GM21423 (cell line): ENCODE measurements at regions not wholly inside any gene's neighbourhood (a gene's known extent, or its start where the extent isn't known, plus 50 kb on each side); places are given as distances from the start of the nearest gene placed in this dataset.
"Not testable (repeated sequence)": the region's sequence is repeated elsewhere in the genome, so short reads cannot be mapped to it uniquely, and the experiment has no call there.

Experiments used
- ATAC-seq: cut with Tn5 transposase; IDR thresholded peaks from one replicate; pipeline ENCODE4 v1.9.1; 2021; ENCODE audit warnings: mild to moderate bottlenecking, moderate library complexity; ENCODE audit not compliant: unreplicated experiment

DNA sequence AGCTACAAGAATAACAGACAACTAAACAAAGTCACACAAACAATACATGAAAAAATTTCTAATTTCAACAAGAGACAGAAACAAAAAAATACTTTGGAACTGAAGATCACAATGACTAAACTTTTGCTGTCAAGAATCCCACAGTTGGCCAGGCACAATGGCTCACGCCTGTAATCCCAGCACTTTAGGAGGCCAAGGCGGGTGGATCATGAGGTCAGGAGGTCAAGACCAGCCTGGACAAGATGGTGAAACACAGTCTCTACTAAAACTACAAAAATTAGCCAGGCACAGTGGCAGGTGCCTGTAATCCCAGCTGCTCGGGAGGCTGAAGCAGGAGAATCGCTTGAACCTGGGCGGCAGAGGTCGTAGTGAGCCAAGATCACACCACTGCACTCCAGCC is 861.6 kb downstream of the UQCRFS1 start:
- ATAC-seq = not testable (repeated sequence)

DNA sequence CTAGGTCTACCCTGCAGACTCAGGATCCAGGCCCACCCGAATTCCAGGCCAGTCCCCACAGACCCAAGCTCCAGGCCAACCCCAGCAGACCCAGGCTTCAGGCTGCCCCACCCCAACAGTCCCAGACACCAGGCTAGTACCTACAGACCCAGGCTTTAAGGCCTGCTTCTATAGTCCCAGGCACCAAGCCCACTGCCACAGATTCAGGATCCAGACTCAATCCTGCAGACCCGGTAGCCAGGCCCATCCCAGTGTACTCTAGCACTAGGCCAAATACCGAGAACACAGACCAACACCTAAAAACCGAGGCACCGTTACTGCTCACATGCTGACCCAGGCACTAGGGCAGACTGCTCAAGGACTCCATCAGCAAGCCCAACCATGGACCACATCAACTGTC is 862.3 kb downstream of the UQCRFS1 start:
- ATAC-seq = no peak

DNA sequence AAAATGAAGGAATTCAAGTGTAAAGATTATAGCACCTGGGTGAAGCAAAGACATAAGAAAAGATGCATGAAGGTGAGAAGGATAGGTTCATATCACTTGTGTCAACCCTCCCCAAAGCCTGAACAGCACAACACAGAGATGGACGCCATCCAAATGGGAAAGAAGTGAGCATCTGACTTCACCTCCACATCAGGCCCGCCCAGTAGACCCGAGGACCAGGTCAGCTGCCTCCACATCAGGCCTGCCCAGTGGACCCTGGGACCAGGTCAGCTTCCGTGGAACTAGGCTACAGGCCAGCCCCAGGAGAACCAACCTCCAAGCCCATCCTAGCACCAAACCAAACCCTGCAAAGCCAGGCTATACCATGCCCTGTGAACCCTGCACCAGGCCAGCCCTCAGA is 862.9 kb downstream of the UQCRFS1 start:
- no peak for ATAC-seq

DNA sequence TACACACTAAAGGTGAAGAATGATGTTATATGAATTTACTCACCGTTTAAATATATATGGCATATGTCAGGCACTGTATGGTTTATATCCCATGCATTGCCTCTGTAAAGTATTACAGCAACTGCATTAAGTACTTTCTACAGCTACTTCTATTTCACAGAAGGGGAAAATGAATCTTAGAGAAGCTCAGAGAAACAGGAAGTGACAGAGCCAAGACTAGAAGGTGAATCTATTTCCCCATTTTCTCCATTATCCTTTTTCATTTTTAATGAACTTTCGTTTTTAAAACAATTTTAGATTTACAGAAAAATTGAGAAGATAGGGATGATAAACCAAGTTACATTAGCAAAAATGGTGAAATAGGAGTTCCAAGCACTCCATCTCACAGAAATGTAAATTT is 863.3 kb downstream of the UQCRFS1 start:
- no peak for ATAC-seq

DNA sequence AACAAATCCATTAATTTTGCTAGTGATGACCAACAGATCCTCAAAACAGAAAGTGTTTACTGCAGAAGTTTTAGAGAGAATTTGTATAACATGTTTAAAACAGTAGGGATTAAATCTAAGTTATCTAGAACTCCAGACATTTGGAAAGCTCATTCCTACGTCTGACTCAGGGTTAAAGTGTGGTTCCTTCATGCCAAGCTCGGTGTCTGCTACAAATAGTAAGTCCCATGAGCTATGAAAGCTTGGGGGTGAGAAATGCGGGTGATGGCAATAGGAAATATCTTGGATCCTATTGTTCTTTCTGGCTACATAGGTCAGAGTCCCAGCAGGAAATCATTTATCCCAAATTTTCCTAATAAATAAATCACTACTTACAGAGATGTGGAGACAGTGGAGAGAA is 867.1 kb downstream of the UQCRFS1 start:
- ATAC-seq = no peak

DNA sequence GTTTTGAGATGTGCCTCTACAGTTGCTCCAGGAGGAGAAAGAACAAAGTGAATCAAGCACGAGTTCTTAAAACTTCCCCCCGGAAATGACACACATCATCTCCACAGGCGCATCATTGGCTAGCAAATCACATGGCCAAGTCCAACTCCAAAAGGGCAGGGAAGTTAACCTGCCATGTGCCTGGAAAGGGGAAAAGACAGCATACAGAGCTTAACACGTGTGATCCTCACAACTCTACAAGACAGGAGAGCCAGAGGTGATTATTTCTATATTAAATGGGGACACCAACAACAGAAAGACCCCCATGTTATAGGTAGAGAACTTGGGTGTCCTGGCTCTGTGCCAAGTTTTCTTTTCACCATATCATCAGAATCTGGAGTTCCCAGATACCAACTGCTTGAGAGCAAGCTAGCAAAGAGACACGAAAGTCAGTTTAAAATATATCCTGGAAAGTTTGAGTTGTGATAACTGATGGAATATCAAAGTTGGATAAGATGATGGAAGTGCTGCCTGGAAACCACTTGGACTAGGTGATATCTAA is 871.1 kb downstream of the UQCRFS1 start:
- no peak for ATAC-seq

DNA sequence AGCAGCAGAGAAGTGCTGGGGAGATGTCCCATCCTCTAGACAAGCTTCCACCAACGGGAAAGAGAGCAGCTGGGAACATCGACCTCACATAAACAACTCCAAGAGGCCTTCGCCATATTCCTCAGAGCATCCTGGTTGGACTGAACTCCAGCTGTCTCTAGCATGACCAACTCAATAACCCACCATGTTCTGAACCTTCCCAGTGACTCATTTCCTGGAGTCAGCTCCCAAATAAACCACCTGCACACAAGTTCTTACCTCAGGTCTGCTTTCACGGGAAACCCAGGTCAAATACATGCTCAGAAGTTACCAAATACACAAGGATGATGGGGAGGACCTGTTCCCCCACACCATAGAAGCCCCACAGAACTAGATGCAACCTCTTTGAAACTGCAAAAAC is 878.5 kb downstream of the UQCRFS1 start:
- ATAC-seq = no peak

DNA sequence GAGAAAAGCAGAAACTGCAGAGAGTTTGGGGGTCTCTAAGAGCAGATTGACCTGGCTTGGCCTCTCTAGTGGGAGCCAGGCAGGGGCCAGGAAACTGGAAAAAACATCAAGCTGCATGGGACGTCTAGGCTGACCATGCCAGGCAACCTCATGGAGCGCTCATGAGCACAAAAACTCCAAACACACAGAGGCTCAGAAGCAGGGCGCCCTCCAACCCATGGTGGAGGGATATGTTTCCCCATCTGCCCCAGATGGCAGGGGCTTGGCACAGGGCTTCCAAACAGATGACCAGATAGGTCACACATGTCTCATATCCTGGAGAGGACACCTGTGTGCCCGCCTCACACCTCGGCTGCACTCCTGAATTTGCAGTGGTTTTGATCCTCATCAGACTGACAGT is 879.0 kb downstream of the UQCRFS1 start:
- no peak for ATAC-seq

DNA sequence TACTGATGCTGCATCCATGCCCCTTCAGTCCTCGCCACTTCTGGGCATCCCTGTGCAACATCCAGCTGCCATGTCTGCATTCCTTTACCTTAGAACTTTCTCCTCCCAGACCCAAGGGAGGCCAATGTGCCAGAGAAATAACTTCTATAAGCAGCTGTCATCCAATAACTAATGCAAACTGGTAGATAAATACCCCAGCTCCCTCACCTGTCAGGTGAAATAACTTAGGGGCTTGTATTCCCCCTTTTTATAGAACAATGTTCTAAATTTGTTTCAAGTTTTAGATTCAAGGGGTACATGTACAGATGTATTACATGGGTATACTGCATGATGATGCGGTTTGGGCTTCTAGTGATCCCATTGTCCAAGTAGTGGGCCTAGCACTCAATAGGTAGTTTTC is 880.1 kb downstream of the UQCRFS1 start:
- ATAC-seq = no peak

DNA sequence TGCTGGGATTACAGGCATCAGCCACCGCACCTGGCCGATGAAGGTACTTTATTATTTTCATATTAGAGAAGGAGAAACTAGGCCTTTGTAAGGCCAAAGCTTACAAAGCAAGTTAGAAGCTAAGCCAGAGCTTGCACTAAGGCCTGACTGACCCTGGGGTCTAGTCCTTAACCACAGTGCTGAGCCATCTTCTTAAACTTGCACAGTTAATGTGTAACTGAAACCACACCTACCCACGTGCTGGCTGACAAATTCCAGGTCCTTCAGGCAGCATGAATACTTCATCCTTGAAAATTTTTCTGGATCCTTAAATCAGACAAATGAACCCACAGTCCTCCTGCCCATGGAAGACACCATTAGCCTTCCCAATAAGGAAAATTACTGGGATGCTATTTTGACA is 880.6 kb downstream of the UQCRFS1 start:
- ATAC-seq = no peak

DNA sequence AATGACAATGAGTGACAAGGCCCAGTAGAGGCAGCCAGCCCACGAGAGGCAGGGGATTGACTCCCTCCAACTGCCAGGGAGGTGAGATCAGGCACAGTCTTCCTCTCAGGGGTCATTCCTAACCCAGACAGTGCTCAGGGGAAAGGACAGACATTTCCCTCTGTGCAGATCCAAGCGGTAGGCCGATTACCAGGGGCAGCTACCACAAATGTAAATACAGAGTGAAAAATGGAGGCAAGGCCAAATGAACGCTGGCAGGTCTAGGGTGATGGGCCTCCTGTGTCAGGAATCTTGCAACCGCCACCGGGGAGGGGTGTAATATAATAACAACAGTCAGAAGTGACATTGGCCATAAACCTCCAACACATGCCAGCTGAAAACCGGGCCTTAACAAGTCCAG is 881.4 kb downstream of the UQCRFS1 start:
- ATAC-seq = no peak

DNA sequence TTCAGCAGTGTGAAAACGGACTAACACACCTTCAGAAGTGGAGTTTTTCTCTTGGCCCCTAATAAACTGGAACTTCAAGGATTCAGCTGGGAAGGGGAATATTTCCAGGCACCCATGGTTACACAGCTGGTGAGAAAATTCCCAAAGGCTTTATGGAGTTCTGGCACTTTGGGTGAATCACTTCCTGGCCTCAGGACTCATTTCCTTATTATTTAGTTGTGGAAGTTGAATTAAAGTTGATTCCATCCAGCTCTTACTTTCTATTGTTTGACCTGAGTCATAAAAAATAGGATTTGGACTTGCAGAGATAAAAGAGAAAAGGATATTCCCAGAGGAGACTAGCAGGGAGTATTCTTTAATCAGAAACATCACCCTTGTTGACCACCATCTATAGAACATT is 882.1 kb downstream of the UQCRFS1 start:
- no peak for ATAC-seq

DNA sequence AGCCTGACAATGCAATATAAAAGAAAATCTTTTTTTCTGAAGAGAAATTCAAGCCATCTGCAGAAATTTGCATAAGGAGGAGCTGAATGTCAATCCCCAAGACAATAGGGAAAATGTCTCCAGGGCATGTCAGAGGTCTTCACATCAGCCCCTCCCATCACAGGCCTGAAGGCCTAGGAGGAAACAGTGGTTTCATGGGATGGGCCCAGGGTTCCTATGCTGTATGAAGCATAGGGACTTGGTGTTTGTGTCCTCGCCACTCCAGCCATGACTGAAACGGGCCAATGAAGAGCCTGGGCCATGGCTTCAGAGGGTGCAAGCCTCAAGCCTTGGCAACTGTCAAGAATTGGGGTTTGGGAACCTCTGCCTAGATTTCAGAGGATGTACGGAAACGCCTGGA is 883.5 kb downstream of the UQCRFS1 start:
- ATAC-seq = no peak

DNA sequence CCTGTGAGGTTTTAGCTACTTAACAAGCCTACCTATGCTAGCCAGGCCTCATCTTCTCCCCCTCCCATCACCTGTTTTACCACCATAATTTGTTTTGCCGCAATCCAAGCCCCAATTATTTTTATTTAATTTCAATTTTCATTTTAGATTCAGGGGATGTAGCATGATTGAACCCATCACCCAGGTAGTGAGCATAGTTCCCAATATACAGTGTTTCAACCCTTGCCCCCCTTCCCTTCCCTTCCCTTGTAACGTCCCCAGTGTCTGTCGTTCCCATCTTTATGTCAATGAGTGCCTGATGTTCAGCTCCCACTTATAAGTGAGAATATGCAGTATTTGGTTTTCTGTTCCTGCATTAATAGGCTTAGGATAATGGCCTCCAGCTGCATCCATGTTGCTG is 885.0 kb downstream of the UQCRFS1 start:
- no peak for ATAC-seq

DNA sequence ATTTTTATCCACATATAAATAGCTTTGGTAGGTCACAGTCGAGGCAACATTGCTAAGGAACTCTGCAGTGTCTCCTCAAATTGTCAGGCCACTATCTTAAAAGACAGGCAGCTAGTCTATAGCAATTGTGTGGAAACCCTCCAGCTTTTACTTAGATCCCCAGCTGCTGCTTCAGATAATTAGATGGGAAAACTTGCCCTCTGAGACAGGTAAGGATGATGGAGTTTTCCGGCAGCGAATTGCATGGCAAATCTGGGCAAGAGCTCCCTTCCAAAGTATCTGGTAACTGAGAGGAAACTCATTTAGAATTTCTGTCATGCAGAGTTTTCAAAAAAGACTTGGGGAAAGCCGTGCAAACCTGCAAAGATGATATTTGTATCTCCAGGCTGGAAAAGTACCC is 886.2 kb downstream of the UQCRFS1 start:
- no peak for ATAC-seq

DNA sequence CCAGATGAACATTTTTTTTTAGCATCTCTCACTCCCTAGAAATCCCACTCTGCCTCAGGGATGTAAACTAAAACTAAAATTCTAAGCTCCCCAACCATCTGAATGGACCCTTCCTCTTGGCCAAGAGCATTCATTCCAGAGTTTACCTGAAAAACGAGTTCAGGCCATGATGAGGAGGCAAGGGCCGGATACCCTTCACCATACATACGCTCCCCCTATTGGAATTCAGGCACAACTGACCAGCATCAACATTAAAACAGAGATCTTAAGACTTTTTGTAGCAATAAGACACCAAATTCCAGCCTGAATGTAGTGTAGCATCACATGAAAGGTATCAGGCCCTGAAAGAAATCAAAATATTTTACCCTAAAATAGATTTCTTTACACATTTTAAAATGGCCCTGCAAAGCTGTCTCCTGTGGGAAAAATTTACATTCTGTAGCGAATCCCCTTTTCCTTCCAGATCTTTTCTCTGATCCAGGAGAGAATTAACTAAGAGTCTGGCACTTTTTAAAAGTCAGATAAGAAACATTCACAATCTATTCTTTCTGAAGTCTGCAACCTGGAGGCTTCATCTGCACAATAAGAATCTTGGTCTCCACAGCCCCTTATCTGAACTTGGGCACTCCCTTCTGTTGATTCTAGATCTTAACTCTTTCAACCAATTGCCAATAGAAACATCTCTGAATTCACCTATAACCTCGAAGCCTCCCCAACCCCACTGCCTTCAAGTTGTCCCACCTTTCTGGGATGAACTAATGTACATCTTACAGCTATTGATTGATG is 888.5 kb downstream of the UQCRFS1 start:
- no peak for ATAC-seq

DNA sequence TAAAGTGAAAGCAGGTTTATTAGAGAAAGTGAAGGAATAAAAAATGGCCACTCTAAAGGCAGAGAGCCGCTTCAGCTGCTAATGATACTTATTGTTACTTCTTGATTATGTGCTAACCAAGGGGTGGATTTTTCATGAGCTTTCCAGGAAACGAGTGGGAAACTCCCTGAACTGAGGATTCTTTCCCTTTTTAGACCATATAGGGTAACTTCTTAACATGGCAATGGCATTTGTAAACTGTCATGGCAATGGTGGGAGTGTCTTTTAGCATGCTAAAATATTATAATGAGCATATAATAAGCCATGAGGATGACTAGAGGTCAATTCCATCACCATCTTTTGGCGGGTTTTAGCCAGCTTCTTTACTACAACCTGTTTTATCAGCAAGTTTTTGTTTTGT is 890.0 kb downstream of the UQCRFS1 start:
- ATAC-seq = no peak

DNA sequence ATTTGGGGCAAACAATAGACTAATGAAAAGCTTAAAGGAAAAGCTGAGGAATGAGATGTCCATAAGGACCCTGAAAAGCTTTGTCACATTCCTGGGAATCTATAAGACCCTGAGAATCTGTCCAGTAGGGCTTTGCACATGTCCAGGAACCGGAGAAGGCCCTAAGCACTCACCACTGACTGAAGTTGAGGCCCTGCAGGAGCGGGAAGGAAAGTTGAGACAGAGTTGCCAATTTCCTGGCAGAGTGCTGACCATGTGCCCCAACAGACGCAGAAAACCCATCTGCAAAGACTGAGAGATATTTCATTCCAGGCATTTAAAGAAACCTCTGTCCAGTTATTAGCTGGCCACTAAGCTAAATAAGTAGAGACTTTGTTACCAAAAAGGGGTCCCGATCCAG is 890.5 kb downstream of the UQCRFS1 start:
- no peak for ATAC-seq

DNA sequence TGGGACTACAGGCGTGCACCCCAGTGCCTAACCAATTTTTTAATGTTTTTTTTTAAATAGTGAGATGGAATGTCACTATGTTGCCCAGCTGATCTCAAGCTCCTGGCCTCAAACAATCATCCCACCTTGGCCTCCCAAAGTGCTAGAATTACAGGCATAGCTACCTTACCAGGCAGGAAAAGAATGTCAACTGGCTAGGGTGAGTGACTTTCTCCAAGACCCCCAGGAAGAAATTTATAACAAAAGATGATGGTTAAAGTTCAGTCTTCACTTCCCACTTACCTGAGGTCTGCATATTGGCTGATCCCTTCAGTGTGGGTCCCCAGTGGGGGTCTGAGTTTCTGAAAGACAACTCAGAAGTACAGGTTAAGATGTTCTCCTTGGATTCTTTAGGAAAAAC is 893.0 kb downstream of the UQCRFS1 start:
- no peak for ATAC-seq

DNA sequence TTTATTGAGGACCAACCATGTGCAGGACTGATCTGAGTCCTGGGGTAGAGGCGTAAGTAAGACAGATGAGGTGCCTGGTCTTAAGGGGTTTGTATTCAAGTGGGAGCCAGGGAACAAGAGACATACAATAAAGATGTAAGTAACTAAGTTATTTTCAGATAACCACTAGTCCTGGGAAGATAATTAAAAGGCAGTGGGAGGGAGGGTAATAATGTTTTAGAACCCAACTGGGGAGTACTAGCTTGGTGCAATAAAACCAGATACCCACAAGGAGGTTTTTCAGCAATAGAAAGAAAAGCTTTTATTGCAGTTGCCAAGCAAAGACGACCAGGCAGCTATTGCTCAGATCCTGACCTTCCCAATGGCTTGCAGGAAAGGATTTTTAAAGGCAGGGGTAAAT is 893.7 kb downstream of the UQCRFS1 start:
- ATAC-seq = no peak

DNA sequence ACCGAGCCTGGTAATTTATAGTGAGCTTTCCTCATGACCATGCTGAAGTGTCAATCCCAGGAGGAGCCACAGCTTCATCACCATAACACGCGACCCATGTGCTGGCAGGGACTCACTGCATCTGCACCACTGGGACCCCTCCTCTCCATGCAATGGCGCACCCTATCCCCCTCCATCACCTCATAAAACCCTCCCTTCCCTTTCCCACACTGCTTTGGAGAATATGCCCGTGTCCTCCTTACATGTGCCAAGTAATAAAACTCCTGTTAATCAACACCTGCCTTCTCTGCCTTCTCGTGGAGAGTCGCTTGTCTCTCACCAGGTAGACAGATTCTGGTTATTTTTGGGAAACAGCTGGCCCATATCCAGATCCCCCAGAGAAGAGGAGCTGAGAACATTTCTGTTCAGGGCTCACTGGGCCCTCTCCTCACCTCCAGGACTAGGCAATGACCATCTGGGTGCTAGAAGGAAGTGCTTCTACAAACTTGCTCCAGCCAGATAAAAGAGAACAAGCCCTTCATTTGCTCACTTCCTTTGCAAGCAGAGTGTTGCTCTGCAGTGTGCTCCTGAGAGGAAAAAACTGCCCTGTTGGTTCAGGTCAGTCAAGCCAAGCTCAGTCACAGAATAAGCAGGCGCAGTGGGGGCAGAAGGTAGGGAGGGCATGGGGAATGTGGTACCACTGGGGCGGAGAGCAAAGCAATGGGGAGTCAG is 894.3 kb downstream of the UQCRFS1 start:
- ATAC-seq = no peak

DNA sequence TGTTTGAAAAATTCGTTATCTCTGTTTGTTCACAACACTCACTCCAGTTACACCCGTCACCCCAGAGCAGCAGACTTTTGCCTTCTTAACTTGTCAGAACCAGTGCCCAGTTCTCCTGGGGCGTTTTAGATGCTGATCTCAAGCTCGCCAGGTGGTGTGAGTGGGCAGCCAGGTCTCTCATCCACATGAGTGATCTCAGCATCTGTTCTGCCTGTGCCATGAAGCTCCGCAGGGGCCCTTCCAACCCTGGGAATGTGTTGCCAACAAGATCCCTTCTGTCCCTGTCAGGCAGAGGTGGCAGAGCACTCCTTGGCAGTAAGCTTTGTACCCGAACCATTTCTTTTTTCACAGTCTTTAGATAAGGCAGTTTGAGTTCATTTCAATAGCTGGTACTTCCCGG is 896.5 kb downstream of the UQCRFS1 start:
- no peak for ATAC-seq
